ENCODE measurements at regions not wholly inside any gene's neighbourhood (a gene's known extent, or its start where the extent isn't known, plus 50 kb on each side); places are given as distances from the start of the nearest gene placed in this dataset.

GRCh38 chr4:96936886-96937285, 1097.0 kb downstream of the PDHA2 start:
- H3K36me3 ChIP-seq (ENCODE audit: control insufficient read depth, low read depth, low read length), result no peaks in the 10 kb centered on the region
- no peaks in the 10 kb centered on the region for H3K4me1 ChIP-seq (ENCODE audit: control insufficient read depth, low read depth, low read length)
- H3K9ac ChIP-seq (ENCODE audit: low read length), result no peak overlapping the region
- no peaks in the 10 kb centered on the region for H3K9me3 ChIP-seq (ENCODE audit: control insufficient read depth, low read depth, low read length)
- H3K27me3 ChIP-seq (ENCODE audit: control insufficient read depth, insufficient read depth, low read length), result no peaks in the 10 kb centered on the region
- H3K27ac ChIP-seq (ENCODE audit: low read length), result no peak overlapping the region
- H3K4me3 ChIP-seq (ENCODE audit: low read length), result no peak overlapping the region

GRCh38 chr4:96946552-96946951, 1106.7 kb downstream of the PDHA2 start:
- H3K9ac ChIP-seq (ENCODE audit: low read length), result no peak overlapping the region
- no peaks in the 10 kb centered on the region for H3K27me3 ChIP-seq (ENCODE audit: control insufficient read depth, insufficient read depth, low read length)
- no peaks in the 10 kb centered on the region for H3K4me1 ChIP-seq (ENCODE audit: control insufficient read depth, low read depth, low read length)
- no peak overlapping the region for H3K27ac ChIP-seq (ENCODE audit: low read length)
- H3K9me3 ChIP-seq (ENCODE audit: control insufficient read depth, low read depth, low read length), result no peaks in the 10 kb centered on the region
- H3K36me3 ChIP-seq (ENCODE audit: control insufficient read depth, low read depth, low read length), result no peaks in the 10 kb centered on the region
- no peak overlapping the region for H3K4me3 ChIP-seq (ENCODE audit: low read length)

GRCh38 chr4:96952610-96953009, 1112.7 kb downstream of the PDHA2 start:
- no peaks in the 10 kb centered on the region for H3K36me3 ChIP-seq (ENCODE audit: control insufficient read depth, low read depth, low read length)
- no peak overlapping the region for H3K27ac ChIP-seq (ENCODE audit: low read length)
- H3K4me1 ChIP-seq (ENCODE audit: control insufficient read depth, low read depth, low read length), result peaks cover 3% of the 10 kb centered on the region
- H3K9me3 ChIP-seq (ENCODE audit: control insufficient read depth, low read depth, low read length), result no peaks in the 10 kb centered on the region
- H3K9ac ChIP-seq (ENCODE audit: low read length), result no peak overlapping the region
- H3K27me3 ChIP-seq (ENCODE audit: control insufficient read depth, insufficient read depth, low read length), result no peaks in the 10 kb centered on the region
- H3K4me3 ChIP-seq (ENCODE audit: low read length), result no peak overlapping the region

GRCh38 chr4:96955226-96955625, 1115.3 kb downstream of the PDHA2 start:
- Histone ChIP-seq H3K27me3 (ENCODE audit: control insufficient read depth, insufficient read depth, low read length) (no peaks in the 10 kb centered on the region), H3K4me1 (ENCODE audit: control insufficient read depth, low read depth, low read length) (peaks cover 3% of the 10 kb centered on the region), H3K9me3 (ENCODE audit: control insufficient read depth, low read depth, low read length) (no peaks in the 10 kb centered on the region), H3K4me3 (ENCODE audit: low read length) (no peak overlapping the region), H3K27ac (ENCODE audit: low read length) (no peak overlapping the region), H3K36me3 (ENCODE audit: control insufficient read depth, low read depth, low read length) (no peaks in the 10 kb centered on the region), H3K9ac (ENCODE audit: low read length) (no peak overlapping the region)

GRCh38 chr4:96955691-96956090, 1115.8 kb downstream of the PDHA2 start:
- Histone ChIP-seq H3K4me3 (ENCODE audit: low read length) (no peak overlapping the region), H3K27ac (ENCODE audit: low read length) (no peak overlapping the region), H3K9ac (ENCODE audit: low read length) (no peak overlapping the region), H3K36me3 (ENCODE audit: control insufficient read depth, low read depth, low read length) (no peaks in the 10 kb centered on the region), H3K9me3 (ENCODE audit: control insufficient read depth, low read depth, low read length) (no peaks in the 10 kb centered on the region), H3K27me3 (ENCODE audit: control insufficient read depth, insufficient read depth, low read length) (no peaks in the 10 kb centered on the region), H3K4me1 (ENCODE audit: control insufficient read depth, low read depth, low read length) (peaks cover 3% of the 10 kb centered on the region)

GRCh38 chr4:96969455-96969854, 1129.6 kb downstream of the PDHA2 start:
- no peak overlapping the region for H3K4me3 ChIP-seq (ENCODE audit: low read length)
- no peaks in the 10 kb centered on the region for H3K36me3 ChIP-seq (ENCODE audit: control insufficient read depth, low read depth, low read length)
- H3K9ac ChIP-seq (ENCODE audit: low read length), result no peak overlapping the region
- no peaks in the 10 kb centered on the region for H3K27me3 ChIP-seq (ENCODE audit: control insufficient read depth, insufficient read depth, low read length)
- H3K9me3 ChIP-seq (ENCODE audit: control insufficient read depth, low read depth, low read length), result no peaks in the 10 kb centered on the region
- no peak overlapping the region for H3K27ac ChIP-seq (ENCODE audit: low read length)
- H3K4me1 ChIP-seq (ENCODE audit: control insufficient read depth, low read depth, low read length), result no peaks in the 10 kb centered on the region

- no peak overlapping the region for H3K9ac ChIP-seq (ENCODE audit: low read length)
- H3K4me3 ChIP-seq (ENCODE audit: low read length), result no peak overlapping the region
- no peaks in the 10 kb centered on the region for H3K27me3 ChIP-seq (ENCODE audit: control insufficient read depth, insufficient read depth, low read length)
- no peaks in the 10 kb centered on the region for H3K9me3 ChIP-seq (ENCODE audit: control insufficient read depth, low read depth, low read length)
- no peaks in the 10 kb centered on the region for H3K4me1 ChIP-seq (ENCODE audit: control insufficient read depth, low read depth, low read length)
- no peaks in the 10 kb centered on the region for H3K36me3 ChIP-seq (ENCODE audit: control insufficient read depth, low read depth, low read length)
- H3K27ac ChIP-seq (ENCODE audit: low read length), result no peak overlapping the region
Observed at GRCh38 chr4:96972920-96973319, 1133.0 kb downstream of the PDHA2 start.

GRCh38 chr4:96974295-96974694, 1134.4 kb downstream of the PDHA2 start:
- no peak overlapping the region for H3K9ac ChIP-seq (ENCODE audit: low read length)
- no peaks in the 10 kb centered on the region for H3K4me1 ChIP-seq (ENCODE audit: control insufficient read depth, low read depth, low read length)
- no peaks in the 10 kb centered on the region for H3K36me3 ChIP-seq (ENCODE audit: control insufficient read depth, low read depth, low read length)
- no peak overlapping the region for H3K4me3 ChIP-seq (ENCODE audit: low read length)
- no peaks in the 10 kb centered on the region for H3K27me3 ChIP-seq (ENCODE audit: control insufficient read depth, insufficient read depth, low read length)
- H3K9me3 ChIP-seq (ENCODE audit: control insufficient read depth, low read depth, low read length), result no peaks in the 10 kb centered on the region
- H3K27ac ChIP-seq (ENCODE audit: low read length), result no peak overlapping the region

- Histone ChIP-seq H3K4me3 (ENCODE audit: low read length) (no peak overlapping the region), H3K36me3 (ENCODE audit: control insufficient read depth, low read depth, low read length) (no peaks in the 10 kb centered on the region), H3K4me1 (ENCODE audit: control insufficient read depth, low read depth, low read length) (no peaks in the 10 kb centered on the region)
Observed at GRCh38 chr4:96983830-96984229, 1143.9 kb downstream of the PDHA2 start.

GRCh38 chr4:96986816-96987215, 1146.9 kb downstream of the PDHA2 start:
- H3K4me1 ChIP-seq (ENCODE audit: control insufficient read depth, low read depth, low read length), result no peaks in the 10 kb centered on the region
- no peak overlapping the region for H3K4me3 ChIP-seq (ENCODE audit: low read length)
- no peaks in the 10 kb centered on the region for H3K27me3 ChIP-seq (ENCODE audit: control insufficient read depth, insufficient read depth, low read length)
- no peak overlapping the region for H3K27ac ChIP-seq (ENCODE audit: low read length)
- no peaks in the 10 kb centered on the region for H3K36me3 ChIP-seq (ENCODE audit: control insufficient read depth, low read depth, low read length)
- no peak overlapping the region for H3K9ac ChIP-seq (ENCODE audit: low read length)
- no peaks in the 10 kb centered on the region for H3K9me3 ChIP-seq (ENCODE audit: control insufficient read depth, low read depth, low read length)

More at GRCh38 chr4:96983830-96984229, 1143.9 kb downstream of the PDHA2 start:
- H3K9ac ChIP-seq (ENCODE audit: low read length), result no peak overlapping the region
- H3K27ac ChIP-seq (ENCODE audit: low read length), result no peak overlapping the region
- no peaks in the 10 kb centered on the region for H3K27me3 ChIP-seq (ENCODE audit: control insufficient read depth, insufficient read depth, low read length)
- no peaks in the 10 kb centered on the region for H3K9me3 ChIP-seq (ENCODE audit: control insufficient read depth, low read depth, low read length)

GRCh38 chr4:96991083-96991482, 1151.2 kb downstream of the PDHA2 start:
- H3K4me1 ChIP-seq (ENCODE audit: control insufficient read depth, low read depth, low read length), result peaks cover 19% of the 10 kb centered on the region
- no peak overlapping the region for H3K9ac ChIP-seq (ENCODE audit: low read length)
- no peaks in the 10 kb centered on the region for H3K36me3 ChIP-seq (ENCODE audit: control insufficient read depth, low read depth, low read length)
- H3K9me3 ChIP-seq (ENCODE audit: control insufficient read depth, low read depth, low read length), result no peaks in the 10 kb centered on the region
- no peak overlapping the region for H3K4me3 ChIP-seq (ENCODE audit: low read length)
- no peak overlapping the region for H3K27ac ChIP-seq (ENCODE audit: low read length)
- no peaks in the 10 kb centered on the region for H3K27me3 ChIP-seq (ENCODE audit: control insufficient read depth, insufficient read depth, low read length)

- Histone ChIP-seq H3K4me1 (ENCODE audit: control insufficient read depth, low read depth, low read length) (peaks cover 19% of the 10 kb centered on the region), H3K27ac (ENCODE audit: low read length) (no peak overlapping the region), H3K9me3 (ENCODE audit: control insufficient read depth, low read depth, low read length) (no peaks in the 10 kb centered on the region), H3K4me3 (ENCODE audit: low read length) (no peak overlapping the region), H3K27me3 (ENCODE audit: control insufficient read depth, insufficient read depth, low read length) (no peaks in the 10 kb centered on the region), H3K9ac (ENCODE audit: low read length) (no peak overlapping the region), H3K36me3 (ENCODE audit: control insufficient read depth, low read depth, low read length) (no peaks in the 10 kb centered on the region)
Observed at GRCh38 chr4:96992443-96992842, 1150.8 kb downstream of the STPG2 start.

Measured in iPS-18a (cell line).